DND-41 (cell line): ENCODE measurements at regions not wholly inside any gene's neighbourhood (a gene's known extent, or its start where the extent isn't known, plus 50 kb on each side); places are given as distances from the start of the nearest gene placed in this dataset.

ENCODE experiments used
- ATAC-seq: fragments of 200-7000 bp; cut with Tn5 transposase; 3 replicates; pipeline ENCODE4 v1.9.1; 2021; ENCODE audit warnings: low read depth; ENCODE audit not compliant: insufficient read depth
- DNase-seq: peaks from one replicate; pipeline ENCODE4 v3.0.0-alpha.2; 2020
- H2AFZ ChIP-seq: 2 replicates; pipeline ENCODE4 v1.6.0; 2012; ENCODE audit warnings: low read depth, low read length
- H3K27ac ChIP-seq: 2 replicates; pipeline ENCODE4 v1.5.1; 2012; ENCODE audit warnings: low read length, inconsistent platforms
- H3K27me3 ChIP-seq: fragments of 200-600 bp; sonication (generic); 2 replicates; pipeline ENCODE4 v1.6.0; 2012; ENCODE audit warnings: low read length, mild to moderate bottlenecking, inconsistent platforms; ENCODE audit not compliant: insufficient read depth, poor library complexity
- H3K36me3 ChIP-seq: 2 replicates; pipeline ENCODE4 v1.5.1; 2012; ENCODE audit warnings: low read length, inconsistent platforms; ENCODE audit not compliant: insufficient read depth
- H3K4me1 ChIP-seq: 2 replicates; pipeline ENCODE4 v1.5.1; 2012; ENCODE audit warnings: mild to moderate bottlenecking, low read length; ENCODE audit not compliant: insufficient read depth
- H3K4me2 ChIP-seq: 2 replicates; pipeline ENCODE4 v1.6.0; 2012; ENCODE audit warnings: mild to moderate bottlenecking, moderate library complexity, low read length, inconsistent platforms; ENCODE audit not compliant: insufficient read depth
- H3K4me3 ChIP-seq, 2 experiments: fragments of 200-600 bp in 1 of 2; shearing (Covaris generic) in 1 of 2; 2 replicates each; pipeline ENCODE4 v1.5.1; 2012 to 2016; ENCODE audit warnings: inconsistent platforms in 2 of 2, low read length in 2 of 2, mild to moderate bottlenecking in 2 of 2, low read depth in 1 of 2, moderate library complexity in 1 of 2
- H3K79me2 ChIP-seq: 2 replicates; pipeline ENCODE4 v1.6.0; 2012; ENCODE audit warnings: low read length, inconsistent platforms; ENCODE audit not compliant: insufficient read depth
- H3K9ac ChIP-seq: 2 replicates; pipeline ENCODE4 v1.6.0; 2012; ENCODE audit warnings: low read depth, mild to moderate bottlenecking, inconsistent platforms, low read length, moderate library complexity
- H3K9me3 ChIP-seq: 2 replicates; pipeline ENCODE4 v1.5.1; 2012; ENCODE audit warnings: low read length, moderate library complexity, mild to moderate bottlenecking, inconsistent platforms; ENCODE audit not compliant: insufficient read depth, severe bottlenecking
- H4K20me1 ChIP-seq: 2 replicates; pipeline ENCODE4 v1.6.0; 2012; ENCODE audit warnings: low read length; ENCODE audit not compliant: insufficient read depth
- CTCF ChIP-seq: IDR thresholded peaks from 2 replicates; pipeline ENCODE4 v1.5.1; 2012; ENCODE audit warnings: borderline replicate concordance, low read length, moderate library complexity, mild to moderate bottlenecking; ENCODE audit not compliant: poor library complexity, severe bottlenecking; ENCODE audit errors: extremely low read depth
- EZH2 ChIP-seq: IDR thresholded peaks from 3 replicates; pipeline ENCODE4 v1.6.1; 2012; ENCODE audit warnings: borderline replicate concordance, low read depth, mild to moderate bottlenecking, moderate library complexity, low read length, inconsistent platforms; ENCODE audit not compliant: severe bottlenecking

DNA sequence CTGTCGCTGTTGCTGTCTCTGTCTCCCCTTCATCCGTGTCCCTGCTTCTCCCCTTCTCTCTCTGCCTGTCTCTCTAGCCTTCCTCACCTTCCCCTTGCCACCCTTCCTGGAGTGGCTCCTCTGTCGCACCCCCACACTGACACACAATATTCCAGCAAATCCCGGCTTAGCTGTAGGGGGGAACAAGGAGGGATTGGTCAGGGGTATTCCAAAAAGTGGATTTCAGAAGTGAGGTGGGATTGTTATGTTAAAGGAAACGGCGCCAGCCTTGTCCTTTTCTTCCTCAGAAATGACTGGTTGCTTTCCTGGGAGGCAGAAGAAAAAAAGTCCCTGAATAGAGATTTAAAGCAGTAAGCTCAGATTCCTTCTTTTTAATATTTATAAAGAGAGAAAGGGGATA lies 76.3 kb upstream of the SIRPA start:
- DNase-seq: no peak
- Histone ChIP-seq H2AFZ (no peak overlapping the region), H3K4me2 (no peak overlapping the region), H3K9ac (no peak overlapping the region), H3K4me1 (peaks cover 18% of the 10 kb centered on the region), H3K27me3 (peaks cover 28% of the 10 kb centered on the region), H3K36me3 (no peaks in the 10 kb centered on the region), H4K20me1 (0 out of 2 replicates have a peak, but pooled peaks cover 4% of the 10 kb centered on the region), H3K9me3 (peaks cover 12% of the 10 kb centered on the region), H3K4me3 (no peak overlapping the region), H3K27ac (no peak overlapping the region), H3K79me2 (no peaks in the 10 kb centered on the region)
- no peak for ATAC-seq
- no peak for TF ChIP-seq CTCF
- no peak for TF ChIP-seq EZH2

- Histone ChIP-seq H3K4me1 (peaks cover 18% of the 10 kb centered on the region), H3K27ac (no peak overlapping the region), H3K79me2 (no peaks in the 10 kb centered on the region), H4K20me1 (0 out of 2 replicates have a peak, but pooled peaks cover 4% of the 10 kb centered on the region), H3K27me3 (peaks cover 31% of the 10 kb centered on the region), H3K9me3 (peaks cover 12% of the 10 kb centered on the region), H2AFZ (no peak overlapping the region), H3K9ac (no peak overlapping the region), H3K36me3 (no peaks in the 10 kb centered on the region), H3K4me3 (no peak overlapping the region), H3K4me2 (no peak overlapping the region)
- no peak for DNase-seq
- TF ChIP-seq CTCF (no peak), EZH2 (no peak)
- ATAC-seq: no peak
Measured at GRCh38 chr20:1818247-1818840, 76.9 kb upstream of the SIRPA start.

DNA sequence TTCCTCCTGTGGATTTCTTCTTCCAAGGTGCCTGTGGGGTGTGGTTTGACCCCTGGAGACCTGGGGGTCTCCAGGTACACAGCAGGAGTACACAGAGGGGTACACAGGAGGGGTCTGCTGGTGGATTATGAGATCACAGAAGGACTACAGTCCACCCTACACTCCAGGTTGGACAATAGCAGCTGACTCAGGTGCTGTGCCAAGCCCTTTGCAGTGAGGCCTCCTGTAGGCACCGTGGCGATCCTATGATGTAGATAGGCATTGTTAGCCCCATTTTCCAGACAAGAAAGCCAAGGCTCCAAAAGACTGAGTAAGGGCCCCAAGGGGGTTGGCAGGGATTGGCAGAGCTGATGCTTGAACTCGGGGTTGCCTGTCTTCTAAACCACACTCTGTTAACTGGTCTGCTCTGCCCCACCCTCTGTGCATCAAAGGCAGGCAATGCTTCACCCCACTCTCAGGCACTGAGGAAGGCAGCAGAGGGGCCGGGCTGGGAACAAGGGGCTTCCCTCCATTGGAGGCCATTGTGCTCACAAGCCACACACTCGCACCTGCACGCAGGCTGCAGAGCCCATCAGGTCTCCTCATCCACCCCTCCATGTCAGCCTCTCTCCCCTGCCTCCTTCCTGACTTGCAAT lies 77.5 kb upstream of the SIRPA start:
- Histone ChIP-seq H3K9me3 (peaks cover 7% of the 10 kb centered on the region), H3K36me3 (no peaks in the 10 kb centered on the region), H2AFZ (no peak overlapping the region), H3K4me1 (peaks cover 18% of the 10 kb centered on the region), H3K4me2 (no peak overlapping the region; the same call in 1 of the 2 replicates), H3K79me2 (no peaks in the 10 kb centered on the region), H3K27ac (no peak overlapping the region), H3K27me3 (peaks cover 31% of the 10 kb centered on the region), H4K20me1 (0 out of 2 replicates have a peak, but pooled peaks cover 4% of the 10 kb centered on the region), H3K9ac (no peak overlapping the region), H3K4me3 (no peak overlapping the region)
- no peak for TF ChIP-seq EZH2
- TF ChIP-seq CTCF: no peak
- peak; percentile 13 for DNase-seq
- ATAC-seq: peak; percentile 13; the same call in 1 of the 3 replicates
